Immature natural killer cell (primary cell): ENCODE measurements at regions not wholly inside any gene's neighbourhood (a gene's known extent, or its start where the extent isn't known, plus 50 kb on each side); places are given as distances from the start of the nearest gene placed in this dataset.
"Not testable (repeated sequence)": the region's sequence is repeated elsewhere in the genome, so short reads cannot be mapped to it uniquely, and the experiment has no call there.

ENCODE experiments used
- DNase-seq, 3 donors: peaks; one replicate each; pipeline ENCODE4 v3.0.0; 2022; ENCODE audit warnings: mixed read lengths in 1 of 3
- H3K27ac Mint-ChIP-seq, 6 donors: one replicate each; pipeline ENCODE4 v1.8.0; 2020; ENCODE audit warnings: mixed read lengths in 6 of 6, mild to moderate bottlenecking in 5 of 6, inconsistent platforms in 4 of 6, moderate library complexity in 3 of 6
- H3K27me3 Mint-ChIP-seq, 3 donors: one replicate each; pipeline ENCODE4 v1.8.0; 2020 to 2021; ENCODE audit warnings: low read depth in 3 of 3, mild to moderate bottlenecking in 3 of 3, mixed read lengths in 3 of 3, moderate library complexity in 3 of 3, inconsistent platforms in 1 of 3
- H3K36me3 Mint-ChIP-seq, 3 donors: one replicate each; pipeline ENCODE4 v1.8.0; 2020; ENCODE audit warnings: mixed read lengths in 3 of 3, inconsistent platforms in 2 of 3, mild to moderate bottlenecking in 2 of 3
- H3K4me1 Mint-ChIP-seq, 2 donors: one replicate each; pipeline ENCODE4 v1.8.0; 2020; ENCODE audit warnings: inconsistent platforms in 2 of 2, mild to moderate bottlenecking in 2 of 2, mixed read lengths in 2 of 2, moderate library complexity in 1 of 2
- H3K4me3 Mint-ChIP-seq, 5 donors: one replicate each; pipeline ENCODE4 v1.8.0; 2020; ENCODE audit warnings: mild to moderate bottlenecking in 5 of 5, mixed read lengths in 5 of 5, inconsistent platforms in 3 of 5, moderate library complexity in 3 of 5
- H3K9me3 Mint-ChIP-seq, 6 donors: one replicate each; pipeline ENCODE4 v1.8.0; 2020; ENCODE audit warnings: mild to moderate bottlenecking in 6 of 6, mixed read lengths in 6 of 6, inconsistent platforms in 4 of 6, moderate library complexity in 3 of 6

- not testable (repeated sequence) for H3K27me3 Mint-ChIP-seq, H3K4me1 Mint-ChIP-seq, H3K4me3 Mint-ChIP-seq, H3K36me3 Mint-ChIP-seq, H3K27ac Mint-ChIP-seq, H3K9me3 Mint-ChIP-seq, DNase-seq
Observed at GRCh38 chr3:110023022-110023421, 685.7 kb upstream of the DPPA4 start.

DNA sequence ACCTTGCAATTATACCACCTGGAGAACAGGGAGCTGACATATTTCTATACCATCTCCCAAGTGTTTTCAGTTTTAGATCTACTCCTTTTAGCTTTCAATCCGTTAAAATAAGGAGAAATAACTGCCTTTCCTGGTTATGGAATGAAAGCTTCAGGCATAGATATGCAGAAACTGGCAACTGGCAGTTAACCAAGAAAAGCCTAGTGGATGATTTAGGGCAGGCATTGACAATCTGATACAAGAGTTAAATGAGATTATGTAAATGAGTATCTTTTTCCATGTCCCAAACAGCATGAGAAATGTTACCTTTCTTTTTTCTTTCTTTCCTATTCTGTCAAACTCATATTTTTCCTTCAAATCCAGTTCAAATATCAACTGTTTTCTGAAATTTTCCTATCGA, 689.1 kb upstream of the DPPA4 start:
- no peak overlapping the region for H3K27ac Mint-ChIP-seq
- H3K9me3 Mint-ChIP-seq = peaks cover 0 to 1% (median 0%) of the 10 kb centered on the region in 6 donors
- no peaks in the 10 kb centered on the region for H3K4me1 Mint-ChIP-seq
- H3K4me3 Mint-ChIP-seq = no peak overlapping the region
- no peaks in the 10 kb centered on the region for H3K36me3 Mint-ChIP-seq
- peaks cover 0 to 2% (median 2%) of the 10 kb centered on the region in 3 donors for H3K27me3 Mint-ChIP-seq
- no peak for DNase-seq

DNA sequence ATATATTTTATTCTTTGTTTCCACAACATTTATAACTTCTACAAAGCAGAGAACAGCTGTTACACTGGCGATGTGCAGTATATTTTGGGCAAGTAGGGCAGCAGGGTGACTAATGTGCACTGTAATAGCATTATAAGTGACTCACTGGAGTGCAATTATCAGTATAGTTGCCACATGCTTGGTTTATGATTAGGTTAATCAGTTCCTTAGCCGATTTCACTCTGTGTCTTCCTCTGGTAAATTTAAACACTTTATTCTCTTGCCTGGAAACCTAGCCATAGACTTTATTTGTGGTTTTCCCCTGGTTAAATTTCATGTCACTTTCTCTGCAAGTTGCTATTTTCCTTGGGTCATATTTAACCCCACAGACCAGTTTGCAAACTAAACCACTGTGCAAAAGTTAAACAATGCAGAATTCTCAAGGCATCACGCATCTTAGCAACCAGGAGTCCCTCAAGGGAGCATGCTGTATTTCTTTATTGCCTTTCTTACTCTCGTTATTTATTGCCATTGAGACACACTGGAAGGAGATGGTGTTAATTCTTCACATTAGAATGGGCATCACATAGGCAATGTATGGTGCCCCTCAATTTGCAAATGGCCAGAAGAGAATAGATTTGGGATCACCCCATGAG, 690.2 kb upstream of the DPPA4 start:
- H3K9me3 Mint-ChIP-seq = no peaks in the 10 kb centered on the region
- H3K4me1 Mint-ChIP-seq = no peaks in the 10 kb centered on the region
- no peak for DNase-seq
- H3K27ac Mint-ChIP-seq = no peak overlapping the region
- H3K4me3 Mint-ChIP-seq = no peak overlapping the region
- H3K36me3 Mint-ChIP-seq = no peaks in the 10 kb centered on the region
- peaks cover 0 to 2% (median 1%) of the 10 kb centered on the region in 3 donors for H3K27me3 Mint-ChIP-seq

DNA sequence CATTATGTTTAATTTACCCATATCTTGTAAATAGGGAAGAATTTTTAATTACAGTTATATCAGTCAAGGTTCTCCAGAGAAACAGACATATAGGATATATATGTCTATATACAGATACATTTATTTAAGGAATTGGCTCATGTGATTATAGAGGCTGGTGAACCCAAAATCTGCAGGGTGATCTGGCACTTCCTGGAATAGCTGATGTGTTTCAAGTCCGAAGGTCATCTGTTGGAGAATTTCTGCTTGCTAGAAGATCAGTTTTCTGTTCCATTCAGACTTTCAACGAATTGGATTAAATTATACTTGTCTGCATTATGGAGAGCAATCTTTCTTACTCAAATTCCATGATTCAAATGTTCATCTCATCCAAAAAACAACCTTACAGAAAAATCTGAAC, 694.6 kb upstream of the DPPA4 start:
- no peak for DNase-seq
- Mint-ChIP-seq H3K9me3 (no peaks in the 10 kb centered on the region), H3K27me3 (no peaks in the 10 kb centered on the region), H3K4me1 (no peaks in the 10 kb centered on the region), H3K36me3 (no peaks in the 10 kb centered on the region), H3K4me3 (no peak overlapping the region), H3K27ac (no peak overlapping the region)

DNA sequence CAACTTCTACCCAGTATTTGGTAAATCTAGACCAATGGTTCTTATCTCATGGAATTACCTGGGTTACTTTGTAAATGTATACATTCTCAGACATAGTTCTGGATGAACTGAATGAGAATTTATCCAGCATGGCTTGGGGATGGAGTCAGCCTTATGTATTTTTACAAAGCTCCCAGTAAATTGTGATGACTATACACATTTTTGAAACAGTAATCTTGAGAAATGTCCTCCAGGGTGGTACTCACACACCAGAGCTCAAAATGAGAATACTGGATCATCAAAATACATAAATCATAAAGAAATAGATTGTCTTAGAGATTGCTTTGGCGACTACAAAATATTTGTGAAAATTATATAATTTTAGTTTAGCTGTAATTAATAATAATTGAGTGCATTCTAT, 722.1 kb upstream of the DPPA4 start:
- no peak overlapping the region for H3K4me3 Mint-ChIP-seq

DNA sequence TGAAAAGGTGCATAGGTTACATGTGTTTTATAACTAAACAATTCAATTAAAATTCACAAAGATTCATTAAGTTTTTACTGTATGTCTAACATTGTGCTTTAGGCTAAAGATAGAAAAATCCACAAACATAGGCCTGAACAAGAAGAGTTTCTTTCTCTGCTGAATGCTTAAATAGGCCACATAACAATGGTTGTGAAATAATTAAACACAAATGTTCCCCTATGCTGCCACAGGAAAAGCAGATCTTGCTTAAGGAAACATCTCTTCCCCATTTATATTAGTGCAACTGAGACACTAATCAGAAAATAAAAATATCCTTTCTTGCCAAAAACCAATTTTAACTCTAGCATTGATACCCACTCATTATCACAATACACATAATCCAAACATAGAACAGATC, 725.4 kb upstream of the DPPA4 start:
- H3K27ac Mint-ChIP-seq = no peak overlapping the region
- no peaks in the 10 kb centered on the region for H3K4me1 Mint-ChIP-seq
- no peaks in the 10 kb centered on the region for H3K9me3 Mint-ChIP-seq
- no peak for DNase-seq
- no peak overlapping the region for H3K4me3 Mint-ChIP-seq
- no peaks in the 10 kb centered on the region for H3K36me3 Mint-ChIP-seq
- H3K27me3 Mint-ChIP-seq = peaks cover 0 to 5% (median 1%) of the 10 kb centered on the region in 3 donors

More for the DNA sequence above, 722.1 kb upstream of the DPPA4 start:
- Mint-ChIP-seq H3K27me3 (peaks cover 3 to 5% (median 4%) of the 10 kb centered on the region in 3 donors), H3K4me1 (no peaks in the 10 kb centered on the region), H3K9me3 (peaks cover 0 to 5% (median 0%) of the 10 kb centered on the region in 6 donors), H3K36me3 (no peaks in the 10 kb centered on the region), H3K27ac (no peak overlapping the region)
- no peak for DNase-seq

- Mint-ChIP-seq H3K4me3 (no peak overlapping the region), H3K4me1 (no peaks in the 10 kb centered on the region), H3K27ac (no peak overlapping the region), H3K9me3 (no peaks in the 10 kb centered on the region), H3K27me3 (peaks cover 0 to 5% (median 0%) of the 10 kb centered on the region in 3 donors), H3K36me3 (no peaks in the 10 kb centered on the region)
- no peak for DNase-seq
Observed at GRCh38 chr3:110063178-110063577, 725.8 kb upstream of the DPPA4 start.

GRCh38 chr3:110066206-110066605, 728.9 kb upstream of the DPPA4 start:
- Mint-ChIP-seq H3K4me3 (no peak overlapping the region), H3K27me3 (peaks cover 0 to 3% (median 0%) of the 10 kb centered on the region in 3 donors), H3K36me3 (no peaks in the 10 kb centered on the region), H3K9me3 (peaks cover 0 to 2% (median 0%) of the 10 kb centered on the region in 6 donors), H3K4me1 (no peaks in the 10 kb centered on the region), H3K27ac (no peak overlapping the region)
- no peak for DNase-seq

- Mint-ChIP-seq H3K27ac (no peak overlapping the region), H3K27me3 (peaks cover 0 to 3% (median 0%) of the 10 kb centered on the region in 3 donors), H3K4me3 (no peak overlapping the region), H3K36me3 (no peaks in the 10 kb centered on the region), H3K9me3 (peaks cover 0 to 4% (median 0%) of the 10 kb centered on the region in 6 donors), H3K4me1 (no peaks in the 10 kb centered on the region)
- no peak for DNase-seq
Observed at GRCh38 chr3:110067527-110067926, 730.2 kb upstream of the DPPA4 start.

DNA sequence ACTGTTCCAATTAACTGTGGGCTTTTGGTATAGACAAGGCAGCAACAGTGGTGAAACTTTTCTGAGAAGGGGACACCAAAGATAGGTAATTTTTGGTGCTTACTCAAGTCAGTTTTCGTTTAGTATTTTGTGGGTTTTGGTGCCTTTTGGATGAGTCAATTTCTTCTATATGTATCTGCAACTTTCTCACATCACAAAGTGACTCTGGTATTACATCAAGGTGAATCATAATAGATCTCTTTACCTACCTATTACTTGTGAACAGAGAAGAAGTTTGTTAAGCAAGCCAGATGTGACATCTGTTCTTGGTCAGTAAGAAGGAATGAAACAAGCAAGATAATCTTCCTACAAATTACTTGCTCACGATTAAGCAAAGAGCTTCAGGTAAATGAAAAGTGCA, 732.4 kb upstream of the DPPA4 start:
- H3K27ac Mint-ChIP-seq = no peak overlapping the region
- H3K36me3 Mint-ChIP-seq = no peaks in the 10 kb centered on the region
- peaks cover 0 to 4% (median 0%) of the 10 kb centered on the region in 6 donors for H3K9me3 Mint-ChIP-seq
- H3K27me3 Mint-ChIP-seq = no peaks in the 10 kb centered on the region
- H3K4me1 Mint-ChIP-seq = no peaks in the 10 kb centered on the region
- DNase-seq = no peak
- H3K4me3 Mint-ChIP-seq = no peak overlapping the region

DNA sequence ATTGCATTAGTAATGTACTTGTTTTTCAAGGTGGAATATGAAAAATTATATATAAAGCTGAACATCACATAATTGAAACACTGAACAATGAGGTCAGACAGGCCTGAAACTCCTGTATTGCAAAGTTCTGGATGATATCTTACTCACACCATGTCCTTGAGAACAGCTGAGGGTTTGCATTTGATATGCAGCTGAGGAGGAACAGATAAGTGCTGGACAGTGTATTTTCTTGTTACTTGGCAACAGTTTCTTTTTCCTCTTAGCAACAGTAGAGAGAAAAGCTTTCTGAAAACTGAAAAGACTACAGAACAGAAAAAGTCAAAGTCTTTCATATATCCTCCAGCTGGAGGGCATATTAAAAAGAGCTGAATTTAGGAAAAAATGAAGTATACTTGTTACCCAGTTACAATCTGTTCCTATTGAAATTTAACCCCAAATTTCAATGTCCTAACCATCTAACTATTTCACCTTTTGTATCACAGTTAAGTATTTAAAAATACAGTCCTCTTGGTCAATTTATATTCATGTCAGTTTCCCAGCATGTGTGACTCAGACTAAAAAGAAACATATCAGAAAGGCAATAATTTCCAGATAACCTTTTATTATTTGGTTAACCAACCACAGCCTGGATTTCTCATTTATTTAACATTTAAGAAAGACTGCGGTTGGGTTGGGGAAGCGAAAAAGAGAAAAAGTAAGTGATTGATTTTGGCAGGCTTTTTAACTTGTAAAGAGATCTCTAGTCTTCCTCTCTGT, 733.0 kb upstream of the DPPA4 start:
- Mint-ChIP-seq H3K27ac (no peak overlapping the region), H3K36me3 (no peaks in the 10 kb centered on the region), H3K9me3 (peaks cover 0 to 4% (median 0%) of the 10 kb centered on the region in 6 donors), H3K4me1 (no peaks in the 10 kb centered on the region), H3K27me3 (no peaks in the 10 kb centered on the region), H3K4me3 (no peak overlapping the region)
- DNase-seq = no peak

DNA sequence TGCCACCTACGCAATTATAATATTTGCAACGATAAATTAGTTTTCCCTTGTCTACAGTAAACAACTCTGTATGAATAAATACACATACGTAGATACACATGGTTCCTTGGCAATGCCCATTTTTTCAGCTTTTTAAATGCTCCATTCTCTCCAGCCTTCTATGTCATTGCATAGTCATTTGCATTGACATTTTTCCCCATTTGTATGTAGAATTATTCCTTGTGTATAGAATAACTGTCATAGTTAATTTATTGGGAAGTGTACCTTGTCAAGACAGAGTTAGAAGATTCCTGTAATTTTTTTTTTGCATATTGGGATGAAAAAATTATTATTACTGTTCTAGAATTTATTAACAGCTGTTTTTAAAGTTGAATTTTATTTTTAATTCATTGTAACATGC, 736.7 kb upstream of the DPPA4 start:
- Mint-ChIP-seq H3K9me3 (peaks cover 0 to 4% (median 0%) of the 10 kb centered on the region in 6 donors), H3K27ac (no peak overlapping the region), H3K4me3 (no peak overlapping the region), H3K27me3 (no peaks in the 10 kb centered on the region), H3K4me1 (no peaks in the 10 kb centered on the region), H3K36me3 (no peaks in the 10 kb centered on the region)
- DNase-seq = no peak

- Mint-ChIP-seq H3K27ac (no peak overlapping the region), H3K27me3 (peaks cover 0 to 4% (median 0%) of the 10 kb centered on the region in 3 donors), H3K4me1 (no peaks in the 10 kb centered on the region), H3K36me3 (no peaks in the 10 kb centered on the region), H3K4me3 (no peak overlapping the region), H3K9me3 (peaks cover 0 to 2% (median 0%) of the 10 kb centered on the region in 6 donors)
- DNase-seq = no peak
Observed at GRCh38 chr3:110077093-110077492, 739.7 kb upstream of the DPPA4 start.

DNA sequence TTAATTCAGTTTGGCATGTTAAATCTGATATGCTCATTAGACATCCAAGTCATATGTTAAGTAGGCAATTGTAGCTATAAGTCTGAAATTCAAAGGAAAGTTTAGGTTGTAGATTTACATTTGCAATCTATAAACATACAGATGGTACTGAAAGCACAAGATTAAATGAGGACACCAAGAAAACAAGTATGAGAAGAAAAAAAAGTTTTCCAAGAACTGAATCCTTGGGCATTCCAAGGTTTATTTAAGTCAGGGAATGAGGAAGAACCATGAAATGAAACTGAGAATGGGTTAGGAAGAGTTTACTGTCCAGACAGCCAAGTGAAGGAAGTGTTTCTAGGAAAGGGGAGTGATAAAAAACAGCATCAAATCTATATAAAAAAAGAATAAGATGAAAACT, 756.1 kb upstream of the DPPA4 start:
- no peak overlapping the region for H3K4me3 Mint-ChIP-seq
- no peaks in the 10 kb centered on the region for H3K27me3 Mint-ChIP-seq

More for the DNA sequence above, 756.1 kb upstream of the DPPA4 start:
- Mint-ChIP-seq H3K36me3 (no peaks in the 10 kb centered on the region), H3K27ac (no peak overlapping the region), H3K9me3 (peaks cover 0 to 2% (median 0%) of the 10 kb centered on the region in 6 donors), H3K4me1 (no peaks in the 10 kb centered on the region)
- DNase-seq = no peak
